ENCODE measurements at regions not wholly inside any gene's neighbourhood (a gene's known extent, or its start where the extent isn't known, plus 50 kb on each side); places are given as distances from the start of the nearest gene placed in this dataset.

DNA sequence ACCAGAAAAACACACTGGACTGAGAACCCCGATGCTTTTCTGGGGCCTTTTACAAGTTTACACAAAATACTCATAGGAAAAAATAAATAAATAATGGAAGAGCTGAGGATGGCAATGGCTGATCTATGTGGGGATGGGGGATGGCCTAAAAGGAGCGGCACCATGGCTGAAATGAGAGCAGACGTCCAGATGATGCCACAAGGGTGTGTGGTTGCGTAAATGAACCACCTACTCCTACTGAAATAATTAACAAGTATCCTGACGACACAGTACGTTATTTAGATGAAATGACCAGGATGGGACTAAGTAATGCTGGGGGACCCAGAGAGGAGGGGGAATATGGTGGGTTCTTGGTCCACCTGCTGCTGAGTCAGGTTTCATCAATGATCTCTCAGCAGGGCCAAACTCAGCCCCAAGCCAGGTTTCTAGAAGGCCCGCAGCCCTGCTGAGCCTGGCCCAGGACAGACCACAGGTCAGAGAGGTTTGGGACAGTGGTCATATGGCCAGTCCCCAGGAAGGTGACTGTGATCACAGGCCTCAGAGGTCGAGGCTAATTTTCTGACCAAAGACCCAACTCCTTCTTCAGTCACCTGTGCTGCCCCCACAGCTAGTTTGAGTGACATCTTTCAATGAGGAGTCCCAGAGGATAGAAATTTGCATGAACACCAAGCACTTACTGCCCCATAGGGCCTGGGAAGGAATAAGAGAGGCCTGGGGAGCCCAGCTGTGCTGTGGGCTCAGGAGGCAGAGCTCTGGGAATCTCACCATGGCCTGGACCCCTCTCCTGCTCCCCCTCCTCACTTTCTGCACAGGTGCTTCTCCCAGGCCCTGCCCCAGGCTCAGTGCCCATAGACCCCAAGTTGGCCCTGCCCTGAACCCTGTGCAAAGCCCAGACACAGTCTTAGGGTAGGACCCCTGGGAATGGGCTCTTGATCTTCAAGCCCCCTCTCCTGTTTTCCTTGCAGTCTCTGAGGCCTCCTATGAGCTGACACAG, 76.3 kb upstream of the IGLL5 start:
- no peak for DNase-seq

DNA sequence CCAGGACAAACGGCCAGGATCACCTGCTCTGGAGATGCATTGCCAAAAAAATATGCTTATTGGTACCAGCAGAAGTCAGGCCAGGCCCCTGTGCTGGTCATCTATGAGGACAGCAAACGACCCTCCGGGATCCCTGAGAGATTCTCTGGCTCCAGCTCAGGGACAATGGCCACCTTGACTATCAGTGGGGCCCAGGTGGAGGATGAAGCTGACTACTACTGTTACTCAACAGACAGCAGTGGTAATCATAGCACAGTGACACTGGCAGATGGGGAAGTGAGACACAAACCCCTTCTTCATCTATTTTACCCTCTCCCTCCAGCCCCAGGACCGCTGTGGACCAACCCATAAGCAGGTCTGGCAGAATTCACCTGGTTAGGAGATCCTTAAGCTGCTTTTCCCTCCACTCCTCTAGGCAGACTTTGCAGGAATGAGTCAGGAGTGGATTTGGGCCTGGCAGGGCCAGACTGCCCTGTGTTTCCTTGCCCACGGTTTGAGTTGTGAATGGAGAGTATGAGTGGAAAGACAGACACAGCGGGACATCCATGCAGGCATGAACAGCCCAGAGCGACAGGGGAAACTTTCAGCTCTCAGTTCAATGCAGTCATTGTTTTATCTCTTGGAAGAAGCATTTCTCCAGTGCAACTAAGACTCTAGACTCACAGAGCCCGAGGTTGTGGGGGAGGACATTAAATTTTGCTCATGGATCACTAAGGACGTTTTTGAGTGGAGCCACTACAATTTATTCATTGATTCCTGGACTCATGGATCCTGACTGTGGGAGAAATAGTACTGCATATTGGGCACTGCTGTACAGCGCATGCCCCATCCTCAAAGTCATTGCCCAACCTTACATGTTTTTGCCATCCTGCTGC, 75.3 kb upstream of the IGLL5 start:
- no peak for DNase-seq

DNA sequence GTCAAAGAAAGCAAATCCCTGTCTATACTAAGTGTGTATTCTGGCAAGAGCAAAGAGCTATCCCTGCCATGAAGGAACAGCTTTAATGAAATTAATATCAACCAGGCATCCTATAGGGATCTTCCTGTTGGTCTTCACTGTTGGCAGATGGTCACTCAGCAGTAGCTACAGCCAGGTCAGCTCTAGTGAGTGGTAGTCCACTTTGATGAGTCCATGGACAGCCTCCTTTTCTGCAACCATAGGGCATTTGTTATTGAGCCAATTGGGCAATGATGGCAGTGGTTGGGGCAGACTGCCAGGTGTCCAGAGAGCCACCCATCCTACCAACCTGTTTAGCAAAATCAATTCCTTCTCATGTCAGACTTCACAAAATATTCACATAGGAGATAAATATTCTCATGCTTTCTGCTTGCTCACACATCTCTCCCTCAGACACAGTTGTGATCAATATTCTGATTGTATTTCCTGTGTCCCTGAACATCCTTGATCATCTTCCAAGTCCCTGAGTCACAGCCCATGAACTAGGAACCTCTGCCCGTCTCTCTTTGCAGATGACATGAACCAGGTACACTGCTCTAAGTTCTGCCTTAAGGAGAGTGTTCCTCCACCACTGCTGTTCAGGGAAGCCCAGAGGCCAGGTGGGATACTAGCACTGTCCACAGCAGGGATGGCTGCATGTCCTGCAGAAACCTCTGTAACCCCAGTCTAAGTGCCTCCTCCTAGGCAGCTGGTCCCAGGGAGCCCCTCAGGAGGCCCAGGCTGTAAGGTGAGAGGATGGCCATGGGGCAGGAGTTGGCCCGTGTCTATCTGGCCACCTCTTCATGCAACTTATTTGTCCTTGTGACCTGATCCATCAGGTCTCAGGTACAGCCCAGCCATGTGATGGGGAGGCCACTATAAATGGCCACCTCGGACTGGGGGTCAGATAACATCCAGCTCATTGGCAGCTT, 74.2 kb upstream of the IGLL5 start:
- DNase-seq = no peak

DNA sequence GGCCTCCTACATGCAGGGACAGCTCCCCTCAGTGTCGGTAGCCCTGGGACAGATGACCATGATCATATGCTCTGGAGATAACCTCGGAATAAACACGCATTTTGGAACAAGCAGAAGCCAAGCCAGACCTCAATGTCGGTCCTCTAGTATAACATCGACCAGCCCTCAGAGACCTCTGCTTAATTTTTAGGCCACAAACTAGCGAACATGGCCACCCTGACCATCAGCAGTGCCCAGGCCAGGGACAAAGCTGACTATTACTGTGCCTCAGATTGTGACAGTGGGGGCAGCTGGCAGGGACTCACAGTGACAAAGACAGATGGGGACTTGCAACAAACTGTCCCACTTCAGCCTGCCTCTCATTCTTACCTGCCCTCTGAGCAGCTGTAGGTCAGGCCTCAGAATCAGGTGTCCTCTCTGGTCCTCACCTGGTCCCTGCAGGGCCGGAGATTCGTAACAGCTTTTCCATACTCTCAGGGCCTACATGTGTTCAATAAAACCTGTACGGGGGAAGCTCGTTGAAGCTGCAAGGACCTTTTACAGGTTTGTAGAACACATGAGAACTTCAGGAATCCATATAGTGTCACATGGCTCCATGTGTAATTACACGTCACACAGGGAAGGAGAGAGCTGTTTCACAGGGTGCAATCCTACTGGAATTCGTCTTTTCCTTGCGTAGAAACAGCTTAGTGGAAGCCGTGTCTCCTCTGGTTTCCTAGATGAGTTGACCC, 72.8 kb upstream of the IGLL5 start:
- no peak for DNase-seq

DNA sequence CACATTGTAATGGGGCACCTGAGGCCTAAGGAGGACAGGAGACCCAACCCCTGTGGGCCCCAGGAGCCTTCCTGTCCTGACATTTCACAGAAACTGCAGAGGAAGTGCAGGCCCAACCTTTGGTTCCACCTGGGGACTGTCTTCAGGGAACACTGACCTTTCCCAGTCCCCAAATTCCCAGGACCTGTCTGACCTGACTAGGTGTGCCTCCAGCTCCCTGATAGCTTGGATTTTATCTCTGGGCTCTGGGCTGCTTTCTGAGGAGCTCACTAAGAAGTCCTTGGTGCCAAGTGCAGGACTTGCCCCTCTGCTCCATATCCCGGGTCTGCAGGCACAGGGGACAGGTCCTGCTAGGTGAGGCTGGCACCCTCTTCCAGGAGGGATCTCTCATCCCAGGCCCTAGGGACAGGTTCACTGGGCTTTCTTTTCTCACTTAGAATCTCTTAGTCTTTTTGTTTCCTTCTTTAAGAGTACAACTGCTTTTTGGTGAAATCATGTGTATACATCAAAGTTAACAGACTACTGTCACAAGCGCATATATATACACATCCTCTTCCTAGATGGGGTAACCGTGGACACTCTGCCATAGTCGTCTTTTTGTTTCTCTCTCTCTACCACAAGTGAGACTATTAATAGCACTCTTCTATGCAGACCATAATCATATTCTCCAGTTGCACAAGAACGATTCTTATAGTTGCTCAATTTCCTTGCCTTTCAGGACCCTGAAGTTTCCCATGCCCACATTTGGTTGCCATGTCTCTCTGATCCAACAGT, 72.0 kb upstream of the IGLL5 start:
- DNase-seq = peak; percentile 64

DNA sequence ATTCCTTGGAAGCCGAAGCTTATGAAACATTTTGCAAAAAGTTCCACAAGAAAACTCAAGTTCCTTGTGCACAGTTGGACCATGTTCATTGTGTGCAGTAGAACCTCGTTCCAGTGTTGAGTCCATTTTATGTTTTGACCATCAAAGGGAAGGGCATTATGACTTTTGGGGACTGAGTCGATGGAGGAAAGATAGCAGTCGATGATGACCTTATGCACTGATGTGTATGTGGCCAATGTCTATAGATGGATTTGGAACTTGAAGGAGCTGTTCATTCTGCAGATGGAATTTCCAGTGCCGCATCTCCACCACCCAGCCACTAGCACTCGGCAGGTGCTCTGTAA, 71.5 kb upstream of the IGLL5 start:
- no peak for DNase-seq

DNA sequence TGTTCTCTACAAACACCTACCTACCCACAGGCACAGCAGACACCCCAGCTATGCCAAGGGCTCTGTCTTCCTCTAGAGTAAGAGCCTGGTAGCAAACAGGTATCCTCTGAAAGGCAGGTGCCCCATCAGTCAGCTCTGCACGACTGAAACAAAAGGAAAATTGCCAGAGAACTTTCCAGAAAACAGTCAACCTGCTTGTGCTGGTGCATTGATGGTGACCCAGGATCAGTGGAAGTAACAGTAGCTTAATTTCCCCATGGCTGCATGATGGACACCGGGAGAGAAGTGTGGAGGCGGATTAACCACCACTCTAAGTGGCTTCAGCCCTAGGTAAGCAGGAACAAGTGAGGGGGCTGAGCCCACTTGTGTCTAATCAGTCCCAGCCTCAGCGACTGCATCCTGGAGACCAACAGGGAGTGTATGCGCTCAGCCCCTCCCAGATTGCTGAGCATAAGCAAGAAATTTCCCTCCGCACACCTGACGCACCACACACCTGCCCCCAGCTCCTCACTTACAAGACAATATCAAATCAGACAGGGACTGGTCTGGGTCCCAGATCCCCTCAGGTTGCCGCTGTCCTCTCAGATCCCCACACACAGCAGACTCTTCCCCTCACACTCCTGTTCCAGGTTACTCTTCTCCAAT, 70.7 kb upstream of the IGLL5 start:
- no peak for DNase-seq

DNA sequence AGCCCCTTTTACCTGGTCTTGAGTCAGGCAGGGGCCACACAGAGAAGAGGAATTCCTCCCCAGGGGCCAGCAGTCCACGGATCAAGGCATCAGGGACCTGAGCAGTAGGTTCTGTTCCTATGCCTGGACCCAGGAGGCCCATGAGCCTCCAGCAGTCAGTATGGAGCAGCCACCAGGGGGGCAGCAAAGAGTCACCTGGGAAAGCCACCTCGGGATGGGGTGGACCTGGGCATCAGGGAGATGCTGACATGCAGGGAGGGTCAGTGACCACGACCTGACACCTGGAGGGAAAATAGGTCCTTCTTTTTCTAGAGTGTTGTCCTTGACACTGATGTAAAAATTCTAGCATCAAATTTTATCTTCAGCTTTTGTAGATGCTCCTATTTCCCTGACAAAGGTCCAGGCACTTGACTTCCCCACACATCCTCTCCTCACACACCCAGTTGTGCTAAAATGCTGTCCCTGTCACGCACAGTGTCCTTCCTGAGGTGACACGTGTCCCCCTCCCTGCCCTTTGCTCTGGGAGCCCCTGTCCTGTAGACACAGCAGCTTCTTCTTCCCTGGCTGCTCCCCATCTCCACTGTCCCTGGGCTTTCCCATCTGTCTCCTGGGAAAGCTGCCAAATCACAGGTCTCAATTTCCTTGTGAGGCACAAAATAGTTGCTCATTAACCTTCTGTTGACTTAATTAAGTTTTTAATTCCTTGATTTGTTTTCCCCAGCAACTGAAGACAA, 70.0 kb upstream of the IGLL5 start:
- no peak for DNase-seq

DNA sequence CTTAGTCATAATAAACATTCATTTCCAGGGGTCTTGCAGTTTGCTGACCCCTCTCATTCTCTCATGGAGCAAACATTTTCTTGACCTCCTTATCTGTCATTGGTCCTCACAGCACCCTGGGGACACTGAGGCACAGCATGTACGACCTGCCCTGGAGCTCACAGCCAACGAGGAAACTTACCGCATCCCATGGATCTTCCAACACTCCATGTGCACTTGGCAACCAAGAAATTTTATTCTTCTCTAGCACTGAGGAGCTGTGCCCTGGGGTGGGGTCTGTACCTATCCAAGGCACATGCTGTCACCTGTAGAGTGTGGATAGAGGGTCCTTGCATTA, 69.4 kb upstream of the IGLL5 start:
- DNase-seq = no peak

DNA sequence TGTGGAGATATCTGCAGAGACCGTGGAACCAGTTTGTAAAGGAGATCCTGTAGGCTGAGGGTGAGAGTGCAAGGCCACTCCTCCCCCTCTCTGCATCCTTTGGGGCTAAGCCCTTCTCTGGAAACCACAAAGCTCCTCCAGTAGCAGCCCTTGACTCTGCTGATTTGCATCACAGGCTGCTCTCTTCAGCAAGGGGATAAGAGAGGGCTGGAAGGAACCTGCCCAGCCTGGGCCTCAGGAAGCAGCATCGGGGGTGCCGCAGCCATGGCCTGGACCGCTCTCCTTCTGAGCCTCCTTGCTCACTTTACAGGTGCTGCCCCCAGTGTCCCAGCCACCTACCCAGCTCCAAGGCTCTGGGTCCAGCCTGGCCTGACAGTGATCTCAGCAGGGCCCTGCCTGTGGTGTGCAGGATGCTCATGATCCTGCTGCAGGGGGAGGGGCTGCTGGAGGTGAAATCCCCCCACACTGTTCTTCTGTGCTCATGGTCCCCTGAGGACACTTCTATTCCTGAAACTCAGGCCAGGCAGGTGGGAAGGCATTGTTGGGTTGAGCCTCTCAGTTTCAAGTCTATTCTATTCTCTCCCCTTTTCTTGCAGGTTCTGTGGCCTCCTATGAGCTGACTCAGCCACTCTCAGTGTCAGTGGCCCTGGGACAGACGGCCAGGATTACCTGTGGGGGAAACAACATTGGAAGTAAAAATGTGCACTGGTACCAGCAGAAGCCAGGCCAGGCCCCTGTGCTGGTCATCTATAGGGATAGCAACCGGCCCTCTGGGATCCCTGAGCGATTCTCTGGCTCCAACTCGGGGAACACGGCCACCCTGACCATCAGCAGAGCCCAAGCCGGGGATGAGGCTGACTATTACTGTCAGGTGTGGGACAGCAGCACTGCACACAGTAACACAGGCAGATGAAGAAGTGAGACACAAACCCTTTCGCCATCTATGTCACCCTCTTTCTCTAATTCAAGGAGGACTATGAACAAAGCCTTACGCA, 68.5 kb upstream of the IGLL5 start:
- peak; percentile 70 for DNase-seq

DNA sequence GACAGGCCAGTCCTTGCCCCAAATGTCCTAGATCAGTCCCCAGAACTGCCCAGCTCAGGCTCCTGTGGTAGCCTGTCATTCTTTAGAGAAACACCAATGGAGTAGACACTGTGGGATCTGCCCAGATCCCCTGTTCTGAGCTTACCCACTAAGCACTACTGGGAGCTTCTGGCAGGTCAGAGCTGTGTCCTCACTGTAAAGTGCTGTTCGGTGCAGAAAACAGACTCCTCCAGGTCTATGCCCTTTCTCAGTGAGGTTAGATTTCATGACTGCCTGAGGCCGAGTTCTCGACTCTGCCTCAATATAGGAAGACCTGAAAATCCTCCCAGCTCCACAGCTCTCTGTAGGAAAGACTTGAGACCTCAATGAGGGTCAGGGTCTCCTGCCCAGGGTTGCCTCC, 67.5 kb upstream of the IGLL5 start:
- DNase-seq = no peak

DNA sequence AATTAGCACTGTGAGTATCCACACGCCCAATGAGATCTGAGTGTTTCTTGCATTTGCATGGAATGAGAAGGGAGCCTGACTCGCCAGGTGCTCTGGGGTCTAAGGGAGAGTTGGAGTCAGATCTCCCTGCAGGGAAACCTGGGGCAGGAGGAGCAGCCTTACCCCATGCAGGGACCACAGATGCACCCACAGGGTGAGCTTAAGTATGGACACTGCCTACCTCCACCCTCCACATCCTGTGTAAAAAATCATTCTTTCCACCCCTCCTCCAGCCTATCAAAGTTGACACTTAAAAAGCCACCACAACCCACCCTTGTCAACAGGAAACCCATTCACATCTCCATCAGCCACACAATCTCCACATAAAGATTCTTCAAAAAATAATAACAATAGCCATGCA, 67.0 kb upstream of the IGLL5 start:
- DNase-seq = no peak

DNA sequence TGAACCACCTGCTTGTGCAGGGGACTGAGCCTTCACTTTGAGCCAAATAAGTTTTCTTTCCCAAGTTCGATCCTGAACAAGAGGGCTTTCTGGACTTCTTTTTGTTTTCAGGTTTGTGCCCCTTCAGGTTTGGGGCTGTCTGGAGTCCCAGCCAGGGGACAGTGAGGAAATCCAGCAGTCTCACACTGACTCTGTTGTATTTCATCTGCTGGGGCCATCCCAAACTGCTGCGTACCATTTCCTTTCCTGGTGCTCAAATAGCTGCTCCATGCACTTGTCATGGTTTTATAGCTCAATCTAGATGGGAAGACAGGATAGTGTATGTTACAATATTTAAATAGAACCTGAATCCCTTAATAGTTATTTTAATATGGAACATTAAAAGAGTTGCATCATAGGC, 66.3 kb upstream of the IGLL5 start:
- DNase-seq = no peak

DNA sequence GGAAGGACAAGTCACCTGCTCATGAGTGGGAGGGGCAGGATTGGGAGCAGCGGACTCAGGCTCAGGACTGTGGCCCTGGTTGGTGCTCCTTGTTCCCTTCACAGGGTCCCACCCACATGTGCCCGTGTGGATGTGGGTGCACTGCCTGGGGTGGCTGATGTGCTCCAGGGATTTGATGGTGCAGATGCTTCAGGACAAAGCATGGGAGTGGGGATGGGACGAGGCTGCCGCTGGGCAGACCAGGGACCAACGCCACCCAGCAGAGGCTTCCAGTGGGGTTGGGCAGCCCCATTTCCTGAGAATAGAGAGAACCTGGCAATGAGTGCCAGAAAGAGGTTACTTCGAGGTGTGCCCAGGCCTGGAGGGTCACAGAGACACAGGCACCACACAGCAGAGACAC, 65.5 kb upstream of the IGLL5 start:
- DNase-seq = no peak

DNA sequence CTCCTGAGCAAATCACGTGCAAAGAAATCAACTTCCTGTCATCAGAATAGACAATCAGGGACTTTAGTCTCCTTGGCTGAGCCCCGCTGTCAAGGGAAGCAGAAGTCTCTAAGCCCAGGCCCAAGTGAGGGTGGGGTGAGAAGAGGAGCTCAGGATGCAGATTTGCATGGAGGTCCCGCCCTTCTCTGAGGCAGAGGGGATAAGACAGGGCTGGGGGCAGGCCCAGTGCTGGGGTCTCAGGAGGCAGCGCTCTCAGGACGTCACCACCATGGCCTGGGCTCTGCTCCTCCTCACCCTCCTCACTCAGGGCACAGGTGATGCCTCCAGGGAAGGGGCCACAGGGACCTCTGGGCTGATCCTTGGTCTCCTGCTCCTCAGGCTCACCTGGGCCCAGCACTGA, 65.1 kb upstream of the IGLL5 start:
- peak; percentile 19 for DNase-seq

DNA sequence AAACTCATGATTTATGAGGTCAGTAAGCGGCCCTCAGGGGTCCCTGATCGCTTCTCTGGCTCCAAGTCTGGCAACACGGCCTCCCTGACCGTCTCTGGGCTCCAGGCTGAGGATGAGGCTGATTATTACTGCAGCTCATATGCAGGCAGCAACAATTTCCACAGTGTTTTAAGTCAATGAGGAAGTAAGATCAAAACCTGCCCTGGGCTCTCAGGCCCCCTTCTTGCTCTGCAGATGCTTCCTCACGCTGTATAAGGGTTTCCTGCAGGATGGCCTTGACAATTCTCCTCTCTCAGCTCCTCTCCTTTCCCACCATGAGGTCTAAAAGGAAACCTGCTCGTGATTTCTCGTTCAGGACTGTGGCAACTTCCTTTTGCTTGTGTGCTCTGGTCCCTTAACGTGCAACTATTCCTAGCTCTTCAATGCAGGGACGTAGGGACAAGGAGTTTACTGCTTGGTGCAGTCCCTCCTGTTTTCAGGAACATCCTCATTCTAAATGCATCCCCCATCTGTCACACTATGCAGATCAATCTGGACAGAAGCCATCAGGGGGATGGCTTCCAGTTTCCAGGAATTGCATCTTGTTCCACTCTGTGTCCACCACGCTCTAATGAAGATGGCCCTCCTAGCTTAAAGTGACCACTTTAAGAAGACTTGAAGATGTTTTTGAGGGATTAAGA, 64.3 kb upstream of the IGLL5 start:
- DNase-seq = peak; percentile 60

DNA sequence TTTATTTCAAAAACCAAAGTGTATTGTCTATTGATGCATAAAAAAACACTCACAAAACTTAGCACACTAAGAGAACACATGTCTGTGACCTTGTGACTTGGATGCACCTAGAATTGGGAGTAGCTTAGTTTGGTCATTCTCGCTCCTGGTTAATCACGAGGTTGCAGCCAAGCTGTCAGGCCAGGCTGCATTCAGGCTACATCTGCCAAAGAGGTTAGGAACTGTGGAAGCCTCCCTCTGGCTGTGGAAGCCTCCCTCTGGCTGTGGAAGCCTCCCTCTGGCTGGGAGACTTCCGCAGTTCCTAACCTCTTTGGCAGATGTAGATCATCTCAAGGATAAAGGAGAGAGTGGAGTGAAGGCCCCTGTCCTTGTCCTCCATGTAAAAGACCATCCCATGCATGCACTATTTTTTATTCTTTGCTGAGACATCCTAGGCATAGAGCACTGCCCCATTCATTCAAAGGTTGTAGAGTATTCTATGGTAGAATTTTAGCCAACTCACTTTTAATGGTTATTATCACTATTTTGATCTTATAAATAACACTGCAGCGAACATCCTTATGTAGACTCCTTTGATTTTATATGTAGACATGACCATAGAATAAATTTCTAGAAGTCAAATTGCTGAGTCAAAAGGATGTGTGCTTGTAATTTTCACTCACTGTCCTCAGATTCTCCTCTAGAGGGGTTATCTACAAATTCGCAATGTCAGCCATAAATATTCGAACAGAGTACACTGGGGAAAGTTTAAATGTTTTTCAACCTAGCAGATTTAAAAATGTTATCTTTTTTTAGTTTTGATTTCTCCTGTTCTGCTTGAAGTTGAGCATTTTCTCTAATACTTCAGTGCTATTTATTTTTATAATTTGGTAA, 63.0 kb upstream of the IGLL5 start:
- no peak for DNase-seq
